GM23338 (cell line): ENCODE measurements at regions not wholly inside any gene's neighbourhood (a gene's known extent, or its start where the extent isn't known, plus 50 kb on each side); places are given as distances from the start of the nearest gene placed in this dataset.

Experiments
- CREB1 ChIP-seq: fragments of 250-450 bp; sonication (Bioruptor Pico); IDR thresholded peaks from 2 replicates; pipeline ENCODE4 v1.5.0; 2020; ENCODE audit warnings: low read depth, mild to moderate bottlenecking, moderate library complexity
- CTCF ChIP-seq, 2 experiments: fragments of 200-600 bp in 1 of 2; sonication (generic) in 1 of 2; conservative IDR thresholded peaks; 2 replicates each; pipeline versions ENCODE4 v1.5.1 to v1.6.1; 2016 to 2017; ENCODE audit warnings: antibody characterized with exemption in 2 of 2, low read depth in 2 of 2, mild to moderate bottlenecking in 2 of 2, moderate library complexity in 1 of 2
- ETS1 ChIP-seq: IDR thresholded peaks from 2 replicates; pipeline ENCODE4 v1.6.1; 2016; ENCODE audit warnings: antibody characterized with exemption
- EZH2 ChIP-seq: fragments of 200-600 bp; sonication (generic); IDR thresholded peaks from one replicate; pipeline ENCODE4 v1.8.0; 2017; ENCODE audit warnings: antibody characterized with exemption, mild to moderate bottlenecking, low read depth; ENCODE audit not compliant: unreplicated experiment
- EZH2phosphoT487 ChIP-seq: fragments of 200-600 bp; sonication (generic); IDR thresholded peaks from one replicate; pipeline ENCODE4 v1.8.1; 2018; ENCODE audit warnings: antibody characterized with exemption; ENCODE audit not compliant: unreplicated experiment
- JUNB ChIP-seq: IDR thresholded peaks from one replicate; pipeline ENCODE4 v1.6.1; 2016; ENCODE audit warnings: antibody characterized with exemption; ENCODE audit not compliant: unreplicated experiment
- POLR2AphosphoS5 ChIP-seq: IDR thresholded peaks from 2 replicates; pipeline ENCODE4 v1.6.1; 2016; ENCODE audit warnings: antibody characterized with exemption, low read depth
- REST ChIP-seq: IDR thresholded peaks from one replicate; pipeline ENCODE4 v1.6.1; 2018; ENCODE audit warnings: antibody characterized with exemption; ENCODE audit not compliant: unreplicated experiment
- STAT1 ChIP-seq: IDR thresholded peaks from one replicate; pipeline ENCODE4 v1.6.1; 2016; ENCODE audit warnings: antibody characterized with exemption; ENCODE audit not compliant: unreplicated experiment
- ZNF331 ChIP-seq: fragments of 250-450 bp; sonication (Bioruptor Pico); IDR thresholded peaks from 2 replicates; pipeline ENCODE4 v1.5.0; 2020; ENCODE audit warnings: low read depth, mild to moderate bottlenecking, moderate library complexity

GRCh38 chr15:70580958-70581357 lies 182.4 kb downstream of the UACA start:
- TF ChIP-seq POLR2AphosphoS5: no peak
- TF ChIP-seq CTCF (conservative IDR thresholded peaks at IDR 0.05; ENCODE audit: low read depth in 2 of 2): no peak
- no peak for TF ChIP-seq EZH2phosphoT487
- no peak for TF ChIP-seq REST
- TF ChIP-seq ETS1: no peak
- TF ChIP-seq EZH2: no peak
- no peak for TF ChIP-seq STAT1
- no peak for TF ChIP-seq CREB1 (CRISPR knock-in tag)
- TF ChIP-seq JUNB: no peak
- TF ChIP-seq ZNF331: no peak
